ENCODE measurements at regions not wholly inside any gene's neighbourhood (a gene's known extent, or its start where the extent isn't known, plus 50 kb on each side); places are given as distances from the start of the nearest gene placed in this dataset.

- no peaks in the 10 kb centered on the region for H3K36me3 ChIP-seq (ENCODE audit: control insufficient read depth in 3 of 3, insufficient read depth in 3 of 3, low read length in 3 of 3)
- H3K27ac ChIP-seq (ENCODE audit: low read depth, low read length): no peak overlapping the region
- H3K9me3 ChIP-seq (ENCODE audit: control insufficient read depth in 3 of 3, low read length in 3 of 3): peaks cover 0 to 2% (median 0%) of the 10 kb centered on the region in 3 donors
- no peak overlapping the region for H3K9ac ChIP-seq (ENCODE audit: low read depth in 1 of 3, low read length in 3 of 3)
- no peaks in the 10 kb centered on the region for H3K4me1 ChIP-seq (ENCODE audit: control insufficient read depth in 3 of 3, insufficient read depth in 3 of 3, low read length in 3 of 3)
- H3K27me3 ChIP-seq (ENCODE audit: control insufficient read depth in 3 of 3, insufficient read depth in 3 of 3, low read length in 3 of 3): no peaks in the 10 kb centered on the region
- no peak overlapping the region for H3K4me3 ChIP-seq (ENCODE audit: low read length in 3 of 3)
Measured at GRCh38 chr16:59411961-59412841, 678.1 kb upstream of the GOT2 start.

- no peaks in the 10 kb centered on the region for H3K27me3 ChIP-seq (ENCODE audit: control insufficient read depth in 3 of 3, insufficient read depth in 3 of 3, low read length in 3 of 3)
- H3K4me3 ChIP-seq (ENCODE audit: low read length in 3 of 3): no peak overlapping the region
- peaks cover 0 to 2% (median 0%) of the 10 kb centered on the region in 3 donors for H3K9me3 ChIP-seq (ENCODE audit: control insufficient read depth in 3 of 3, low read length in 3 of 3)
- H3K27ac ChIP-seq (ENCODE audit: low read depth, low read length): no peak overlapping the region
- H3K36me3 ChIP-seq (ENCODE audit: control insufficient read depth in 3 of 3, insufficient read depth in 3 of 3, low read length in 3 of 3): no peaks in the 10 kb centered on the region
- no peaks in the 10 kb centered on the region for H3K4me1 ChIP-seq (ENCODE audit: control insufficient read depth in 3 of 3, insufficient read depth in 3 of 3, low read length in 3 of 3)
- H3K9ac ChIP-seq (ENCODE audit: low read depth in 1 of 3, low read length in 3 of 3): no peak overlapping the region
Measured at GRCh38 chr16:59410451-59410850, 676.3 kb upstream of the GOT2 start.

GRCh38 chr16:59405802-59406201 is 671.7 kb upstream of the GOT2 start:
- Histone ChIP-seq H3K4me3 (ENCODE audit: low read length in 3 of 3) (no peak overlapping the region), H3K36me3 (ENCODE audit: control insufficient read depth in 3 of 3, insufficient read depth in 3 of 3, low read length in 3 of 3) (no peaks in the 10 kb centered on the region), H3K4me1 (ENCODE audit: control insufficient read depth in 3 of 3, insufficient read depth in 3 of 3, low read length in 3 of 3) (no peaks in the 10 kb centered on the region), H3K9me3 (ENCODE audit: control insufficient read depth in 3 of 3, low read length in 3 of 3) (peaks cover 0 to 2% (median 0%) of the 10 kb centered on the region in 3 donors), H3K27ac (ENCODE audit: low read depth, low read length) (no peak overlapping the region), H3K27me3 (ENCODE audit: control insufficient read depth in 3 of 3, insufficient read depth in 3 of 3, low read length in 3 of 3) (no peaks in the 10 kb centered on the region), H3K9ac (ENCODE audit: low read depth in 1 of 3, low read length in 3 of 3) (no peak overlapping the region)

DNA sequence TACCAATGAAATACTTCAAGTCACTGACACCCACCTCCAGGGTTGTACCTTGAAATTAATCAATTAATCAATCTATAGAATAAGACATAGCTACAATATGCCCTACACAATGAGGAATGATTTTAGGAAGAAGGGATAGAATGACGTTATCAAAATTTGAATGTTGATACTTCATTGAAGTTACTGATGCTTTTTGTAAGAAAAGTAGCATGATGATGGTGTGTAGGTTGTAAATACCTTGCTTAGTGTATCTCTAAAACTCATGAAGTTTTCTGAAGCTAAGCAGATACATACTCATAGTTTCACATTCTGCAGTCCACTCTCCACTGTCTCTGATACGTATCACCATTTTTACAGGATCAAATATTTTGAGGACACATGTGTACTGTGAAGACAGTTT is 670.4 kb upstream of the GOT2 start:
- H3K9ac ChIP-seq (ENCODE audit: low read depth in 1 of 3, low read length in 3 of 3): no peak overlapping the region
- no peaks in the 10 kb centered on the region for H3K9me3 ChIP-seq (ENCODE audit: control insufficient read depth in 3 of 3, low read length in 3 of 3)
- no peaks in the 10 kb centered on the region for H3K36me3 ChIP-seq (ENCODE audit: control insufficient read depth in 3 of 3, insufficient read depth in 3 of 3, low read length in 3 of 3)
- no peak overlapping the region for H3K27ac ChIP-seq (ENCODE audit: low read depth, low read length)
- no peaks in the 10 kb centered on the region for H3K27me3 ChIP-seq (ENCODE audit: control insufficient read depth in 3 of 3, insufficient read depth in 3 of 3, low read length in 3 of 3)
- no peak overlapping the region for H3K4me3 ChIP-seq (ENCODE audit: low read length in 3 of 3)
- H3K4me1 ChIP-seq (ENCODE audit: control insufficient read depth in 3 of 3, insufficient read depth in 3 of 3, low read length in 3 of 3): no peaks in the 10 kb centered on the region

GRCh38 chr16:59400830-59401229 is 666.7 kb upstream of the GOT2 start:
- Histone ChIP-seq H3K9me3 (ENCODE audit: control insufficient read depth in 3 of 3, low read length in 3 of 3) (no peaks in the 10 kb centered on the region), H3K27ac (ENCODE audit: low read depth, low read length) (no peak overlapping the region), H3K27me3 (ENCODE audit: control insufficient read depth in 3 of 3, insufficient read depth in 3 of 3, low read length in 3 of 3) (no peaks in the 10 kb centered on the region), H3K9ac (ENCODE audit: low read depth in 1 of 3, low read length in 3 of 3) (no peak overlapping the region), H3K4me1 (ENCODE audit: control insufficient read depth in 3 of 3, insufficient read depth in 3 of 3, low read length in 3 of 3) (no peaks in the 10 kb centered on the region), H3K36me3 (ENCODE audit: control insufficient read depth in 3 of 3, insufficient read depth in 3 of 3, low read length in 3 of 3) (no peaks in the 10 kb centered on the region), H3K4me3 (ENCODE audit: low read length in 3 of 3) (no peak overlapping the region)

GRCh38 chr16:59397638-59398037 is 663.5 kb upstream of the GOT2 start:
- Histone ChIP-seq H3K4me3 (ENCODE audit: low read length in 3 of 3) (no peak overlapping the region), H3K9ac (ENCODE audit: low read depth in 1 of 3, low read length in 3 of 3) (no peak overlapping the region), H3K36me3 (ENCODE audit: control insufficient read depth in 3 of 3, insufficient read depth in 3 of 3, low read length in 3 of 3) (no peaks in the 10 kb centered on the region), H3K27me3 (ENCODE audit: control insufficient read depth in 3 of 3, insufficient read depth in 3 of 3, low read length in 3 of 3) (no peaks in the 10 kb centered on the region), H3K9me3 (ENCODE audit: control insufficient read depth in 3 of 3, low read length in 3 of 3) (no peaks in the 10 kb centered on the region), H3K4me1 (ENCODE audit: control insufficient read depth in 3 of 3, insufficient read depth in 3 of 3, low read length in 3 of 3) (no peaks in the 10 kb centered on the region), H3K27ac (ENCODE audit: low read depth, low read length) (no peak overlapping the region)

DNA sequence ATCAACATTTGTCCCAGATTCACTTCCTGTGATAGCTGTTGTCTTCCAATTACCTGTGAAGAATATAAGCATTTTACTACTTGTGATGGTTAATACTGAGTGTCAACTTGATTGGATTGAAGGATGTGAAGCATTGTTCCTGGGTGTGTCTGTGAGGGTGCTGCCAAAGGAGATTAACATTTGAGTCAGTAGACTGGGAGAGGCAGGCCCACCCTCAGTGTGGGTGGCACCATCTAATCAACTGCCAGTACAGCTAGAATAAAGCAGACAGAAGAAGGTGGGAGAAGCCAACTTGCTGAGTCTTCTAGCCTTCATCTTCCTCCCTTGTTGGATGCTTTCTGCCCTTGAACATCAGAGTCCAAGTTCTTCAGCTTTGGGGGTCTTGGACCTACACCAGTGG is 660.4 kb upstream of the GOT2 start:
- no peaks in the 10 kb centered on the region for H3K4me1 ChIP-seq (ENCODE audit: control insufficient read depth in 3 of 3, insufficient read depth in 3 of 3, low read length in 3 of 3)
- H3K27me3 ChIP-seq (ENCODE audit: control insufficient read depth in 3 of 3, insufficient read depth in 3 of 3, low read length in 3 of 3): no peaks in the 10 kb centered on the region
- H3K9me3 ChIP-seq (ENCODE audit: control insufficient read depth in 3 of 3, low read length in 3 of 3): no peaks in the 10 kb centered on the region
- no peak overlapping the region for H3K4me3 ChIP-seq (ENCODE audit: low read length in 3 of 3)
- no peak overlapping the region for H3K9ac ChIP-seq (ENCODE audit: low read depth in 1 of 3, low read length in 3 of 3)
- no peaks in the 10 kb centered on the region for H3K36me3 ChIP-seq (ENCODE audit: control insufficient read depth in 3 of 3, insufficient read depth in 3 of 3, low read length in 3 of 3)
- no peak overlapping the region for H3K27ac ChIP-seq (ENCODE audit: low read depth, low read length)

GRCh38 chr16:59392911-59393310 is 658.8 kb upstream of the GOT2 start:
- Histone ChIP-seq H3K4me3 (ENCODE audit: low read length in 3 of 3) (no peak overlapping the region), H3K4me1 (ENCODE audit: control insufficient read depth in 3 of 3, insufficient read depth in 3 of 3, low read length in 3 of 3) (no peaks in the 10 kb centered on the region), H3K27me3 (ENCODE audit: control insufficient read depth in 3 of 3, insufficient read depth in 3 of 3, low read length in 3 of 3) (no peaks in the 10 kb centered on the region), H3K9me3 (ENCODE audit: control insufficient read depth in 3 of 3, low read length in 3 of 3) (no peaks in the 10 kb centered on the region), H3K9ac (ENCODE audit: low read depth in 1 of 3, low read length in 3 of 3) (no peak overlapping the region), H3K27ac (ENCODE audit: low read depth, low read length) (no peak overlapping the region), H3K36me3 (ENCODE audit: control insufficient read depth in 3 of 3, insufficient read depth in 3 of 3, low read length in 3 of 3) (no peaks in the 10 kb centered on the region)

DNA sequence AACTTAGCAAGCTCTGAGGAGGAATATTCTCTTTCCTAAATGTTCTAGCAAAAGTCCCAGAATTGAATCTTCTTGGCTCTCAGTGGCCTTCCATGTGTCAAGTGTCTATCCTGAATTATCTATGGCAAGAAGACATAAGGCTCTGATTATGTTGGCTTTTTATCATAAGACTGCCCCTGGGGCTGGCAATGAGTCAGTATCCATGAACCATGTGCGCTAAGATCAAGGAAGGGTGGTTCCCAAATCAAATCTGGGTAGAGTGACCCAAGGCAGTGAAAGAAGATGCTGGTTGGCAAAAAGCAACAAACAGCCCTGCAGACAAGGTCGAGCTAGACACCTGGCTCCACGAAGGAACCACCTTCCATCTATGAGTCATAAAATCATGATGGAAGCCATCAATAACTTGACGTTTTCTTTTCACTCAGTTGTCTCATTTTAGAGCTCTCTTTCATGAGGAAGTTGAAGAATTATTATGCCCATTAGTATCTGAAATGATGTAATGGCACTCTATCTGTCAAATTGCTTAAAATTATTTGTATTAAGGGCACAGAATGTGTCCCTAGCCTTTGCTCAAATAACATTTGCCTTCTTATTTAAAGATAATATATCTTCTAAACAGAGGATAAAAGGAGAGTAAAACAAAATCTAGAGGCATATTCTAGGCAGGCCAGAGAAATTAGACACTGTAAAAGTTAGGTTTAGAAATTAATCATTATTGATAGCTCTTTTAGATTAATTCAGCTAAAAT is 657.7 kb upstream of the GOT2 start:
- Histone ChIP-seq H3K27me3 (ENCODE audit: control insufficient read depth in 3 of 3, insufficient read depth in 3 of 3, low read length in 3 of 3) (no peaks in the 10 kb centered on the region), H3K4me1 (ENCODE audit: control insufficient read depth in 3 of 3, insufficient read depth in 3 of 3, low read length in 3 of 3) (no peaks in the 10 kb centered on the region), H3K27ac (ENCODE audit: low read depth, low read length) (no peak overlapping the region), H3K36me3 (ENCODE audit: control insufficient read depth in 3 of 3, insufficient read depth in 3 of 3, low read length in 3 of 3) (no peaks in the 10 kb centered on the region), H3K9me3 (ENCODE audit: control insufficient read depth in 3 of 3, low read length in 3 of 3) (no peaks in the 10 kb centered on the region), H3K9ac (ENCODE audit: low read depth in 1 of 3, low read length in 3 of 3) (no peak overlapping the region), H3K4me3 (ENCODE audit: low read length in 3 of 3) (no peak overlapping the region)

DNA sequence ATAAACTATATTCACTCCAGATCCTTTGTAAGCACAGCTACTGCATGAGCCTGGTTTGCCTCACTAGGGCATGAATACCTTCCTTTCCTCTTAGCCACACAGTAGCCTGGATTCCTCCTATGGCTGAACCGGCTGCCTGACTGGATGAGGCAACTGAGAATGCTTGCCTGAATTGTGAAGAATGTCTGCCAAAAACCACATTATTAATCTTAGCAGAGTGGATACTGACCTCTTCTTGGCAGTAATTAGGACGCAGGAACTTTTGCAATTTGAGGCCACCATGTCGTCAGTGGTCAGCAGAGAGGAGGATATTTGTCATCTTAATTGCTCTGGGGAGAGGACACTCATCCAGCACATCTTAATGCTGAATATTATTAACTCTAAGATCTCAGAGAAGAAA is 651.8 kb upstream of the GOT2 start:
- H3K9me3 ChIP-seq (ENCODE audit: control insufficient read depth in 3 of 3, low read length in 3 of 3): no peaks in the 10 kb centered on the region
- H3K36me3 ChIP-seq (ENCODE audit: control insufficient read depth in 3 of 3, insufficient read depth in 3 of 3, low read length in 3 of 3): no peaks in the 10 kb centered on the region
- no peak overlapping the region for H3K4me3 ChIP-seq (ENCODE audit: low read length in 3 of 3)
- no peak overlapping the region for H3K27ac ChIP-seq (ENCODE audit: low read depth, low read length)
- no peak overlapping the region for H3K9ac ChIP-seq (ENCODE audit: low read depth in 1 of 3, low read length in 3 of 3)
- no peaks in the 10 kb centered on the region for H3K27me3 ChIP-seq (ENCODE audit: control insufficient read depth in 3 of 3, insufficient read depth in 3 of 3, low read length in 3 of 3)
- H3K4me1 ChIP-seq (ENCODE audit: control insufficient read depth in 3 of 3, insufficient read depth in 3 of 3, low read length in 3 of 3): peaks cover 0 to 2% (median 0%) of the 10 kb centered on the region in 3 donors
